ENCODE measurements at regions not wholly inside any gene's neighbourhood (a gene's known extent, or its start where the extent isn't known, plus 50 kb on each side); places are given as distances from the start of the nearest gene placed in this dataset.

DNA sequence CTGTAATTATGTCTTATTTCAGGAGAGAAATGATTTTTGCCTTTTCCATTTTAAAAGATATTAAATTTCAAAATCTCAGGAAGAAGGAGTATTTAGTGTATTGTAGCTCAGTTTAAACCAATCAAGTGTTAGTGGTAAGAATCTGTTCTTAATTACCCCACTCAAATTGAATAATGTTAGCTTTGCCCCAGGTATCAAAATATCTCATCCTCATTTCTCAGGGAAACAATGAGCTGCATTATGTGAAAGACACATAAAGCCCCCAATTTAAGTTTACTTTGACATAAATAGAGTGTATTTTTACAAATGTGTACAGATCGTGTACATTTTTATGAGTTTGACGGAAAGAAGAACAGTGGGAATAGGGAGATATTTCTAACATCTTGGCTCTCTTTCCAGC is 317.4 kb upstream of the RARB start:
- Histone ChIP-seq H3K4me1 (ENCODE audit: insufficient read depth) (no peaks in the 10 kb centered on the region), H3K79me2 (replicated peaks; ENCODE audit: insufficient read depth) (no peaks in the 10 kb centered on the region), H3K4me2 (no peak overlapping the region), H3K9me2 (ENCODE audit: insufficient read depth) (peaks cover 8% of the 10 kb centered on the region; the same call in 1 of the 2 replicates), H3K4me3 (no peak overlapping the region), H3F3A (replicated peaks; ENCODE audit: low read depth) (no peaks in the 10 kb centered on the region), H3K27me3 (ENCODE audit: insufficient read depth) (no peaks in the 10 kb centered on the region), H2AFZ (no peak overlapping the region), H3K27ac (ENCODE audit: low read depth) (no peak overlapping the region), H4K20me1 (replicated peaks; ENCODE audit: insufficient read depth) (no peaks in the 10 kb centered on the region), H3K36me3 (ENCODE audit: insufficient read depth) (no peaks in the 10 kb centered on the region)
- ATAC-seq, result no peak
- Mint-ChIP-seq H3K27me3 (ENCODE audit: insufficient read depth, low read depth, poor library complexity) (peaks cover 2% of the 10 kb centered on the region), H3K4me1 (no peaks in the 10 kb centered on the region), H3K36me3 (ENCODE audit: low read depth) (no peaks in the 10 kb centered on the region), H3K9me3 (no peaks in the 10 kb centered on the region), H3K27ac (no peak overlapping the region), H3K4me3 (no peak overlapping the region)
- DNase-seq (ENCODE audit: low spot score), result no peak
- TF ChIP-seq, protein P1, sequence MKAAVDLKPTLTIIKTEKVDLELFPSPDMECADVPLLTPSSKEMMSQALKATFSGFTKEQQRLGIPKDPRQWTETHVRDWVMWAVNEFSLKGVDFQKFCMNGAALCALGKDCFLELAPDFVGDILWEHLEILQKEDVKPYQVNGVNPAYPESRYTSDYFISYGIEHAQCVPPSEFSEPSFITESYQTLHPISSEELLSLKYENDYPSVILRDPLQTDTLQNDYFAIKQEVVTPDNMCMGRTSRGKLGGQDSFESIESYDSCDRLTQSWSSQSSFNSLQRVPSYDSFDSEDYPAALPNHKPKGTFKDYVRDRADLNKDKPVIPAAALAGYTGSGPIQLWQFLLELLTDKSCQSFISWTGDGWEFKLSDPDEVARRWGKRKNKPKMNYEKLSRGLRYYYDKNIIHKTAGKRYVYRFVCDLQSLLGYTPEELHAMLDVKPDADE (IDR thresholded peaks at IDR 0.05), result no peak
- TF ChIP-seq, protein P2, sequence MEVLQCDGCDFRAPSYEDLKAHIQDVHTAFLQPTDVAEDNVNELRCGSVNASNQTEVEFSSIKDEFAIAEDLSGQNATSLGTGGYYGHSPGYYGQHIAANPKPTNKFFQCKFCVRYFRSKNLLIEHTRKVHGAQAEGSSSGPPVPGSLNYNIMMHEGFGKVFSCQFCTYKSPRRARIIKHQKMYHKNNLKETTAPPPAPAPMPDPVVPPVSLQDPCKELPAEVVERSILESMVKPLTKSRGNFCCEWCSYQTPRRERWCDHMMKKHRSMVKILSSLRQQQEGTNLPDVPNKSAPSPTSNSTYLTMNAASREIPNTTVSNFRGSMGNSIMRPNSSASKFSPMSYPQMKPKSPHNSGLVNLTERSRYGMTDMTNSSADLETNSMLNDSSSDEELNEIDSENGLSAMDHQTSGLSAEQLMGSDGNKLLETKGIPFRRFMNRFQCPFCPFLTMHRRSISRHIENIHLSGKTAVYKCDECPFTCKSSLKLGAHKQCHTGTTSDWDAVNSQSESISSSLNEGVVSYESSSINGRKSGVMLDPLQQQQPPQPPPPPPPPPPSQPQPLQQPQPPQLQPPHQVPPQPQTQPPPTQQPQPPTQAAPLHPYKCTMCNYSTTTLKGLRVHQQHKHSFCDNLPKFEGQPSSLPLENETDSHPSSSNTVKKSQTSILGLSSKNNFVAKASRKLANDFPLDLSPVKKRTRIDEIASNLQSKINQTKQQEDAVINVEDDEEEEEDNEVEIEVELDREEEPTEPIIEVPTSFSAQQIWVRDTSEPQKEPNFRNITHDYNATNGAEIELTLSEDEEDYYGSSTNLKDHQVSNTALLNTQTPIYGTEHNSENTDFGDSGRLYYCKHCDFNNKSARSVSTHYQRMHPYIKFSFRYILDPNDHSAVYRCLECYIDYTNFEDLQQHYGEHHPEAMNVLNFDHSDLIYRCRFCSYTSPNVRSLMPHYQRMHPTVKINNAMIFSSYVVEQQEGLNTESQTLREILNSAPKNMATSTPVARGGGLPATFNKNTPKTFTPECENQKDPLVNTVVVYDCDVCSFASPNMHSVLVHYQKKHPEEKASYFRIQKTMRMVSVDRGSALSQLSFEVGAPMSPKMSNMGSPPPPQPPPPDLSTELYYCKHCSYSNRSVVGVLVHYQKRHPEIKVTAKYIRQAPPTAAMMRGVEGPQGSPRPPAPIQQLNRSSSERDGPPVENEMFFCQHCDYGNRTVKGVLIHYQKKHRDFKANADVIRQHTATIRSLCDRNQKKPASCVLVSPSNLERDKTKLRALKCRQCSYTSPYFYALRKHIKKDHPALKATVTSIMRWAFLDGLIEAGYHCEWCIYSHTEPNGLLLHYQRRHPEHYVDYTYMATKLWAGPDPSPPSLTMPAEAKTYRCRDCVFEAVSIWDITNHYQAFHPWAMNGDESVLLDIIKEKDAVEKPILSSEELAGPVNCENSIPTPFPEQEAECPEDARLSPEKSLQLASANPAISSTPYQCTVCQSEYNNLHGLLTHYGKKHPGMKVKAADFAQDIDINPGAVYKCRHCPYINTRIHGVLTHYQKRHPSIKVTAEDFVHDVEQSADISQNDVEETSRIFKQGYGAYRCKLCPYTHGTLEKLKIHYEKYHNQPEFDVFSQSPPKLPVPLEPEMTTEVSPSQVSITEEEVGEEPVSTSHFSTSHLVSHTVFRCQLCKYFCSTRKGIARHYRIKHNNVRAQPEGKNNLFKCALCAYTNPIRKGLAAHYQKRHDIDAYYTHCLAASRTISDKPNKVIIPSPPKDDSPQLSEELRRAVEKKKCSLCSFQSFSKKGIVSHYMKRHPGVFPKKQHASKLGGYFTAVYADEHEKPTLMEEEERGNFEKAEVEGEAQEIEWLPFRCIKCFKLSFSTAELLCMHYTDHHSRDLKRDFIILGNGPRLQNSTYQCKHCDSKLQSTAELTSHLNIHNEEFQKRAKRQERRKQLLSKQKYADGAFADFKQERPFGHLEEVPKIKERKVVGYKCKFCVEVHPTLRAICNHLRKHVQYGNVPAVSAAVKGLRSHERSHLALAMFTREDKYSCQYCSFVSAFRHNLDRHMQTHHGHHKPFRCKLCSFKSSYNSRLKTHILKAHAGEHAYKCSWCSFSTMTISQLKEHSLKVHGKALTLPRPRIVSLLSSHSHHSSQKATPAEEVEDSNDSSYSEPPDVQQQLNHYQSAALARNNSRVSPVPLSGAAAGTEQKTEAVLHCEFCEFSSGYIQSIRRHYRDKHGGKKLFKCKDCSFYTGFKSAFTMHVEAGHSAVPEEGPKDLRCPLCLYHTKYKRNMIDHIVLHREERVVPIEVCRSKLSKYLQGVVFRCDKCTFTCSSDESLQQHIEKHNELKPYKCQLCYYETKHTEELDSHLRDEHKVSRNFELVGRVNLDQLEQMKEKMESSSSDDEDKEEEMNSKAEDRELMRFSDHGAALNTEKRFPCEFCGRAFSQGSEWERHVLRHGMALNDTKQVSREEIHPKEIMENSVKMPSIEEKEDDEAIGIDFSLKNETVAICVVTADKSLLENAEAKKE (CRISPR knock-in tag; IDR thresholded peaks at IDR 0.05), result no peak
- TF ChIP-seq EZH2 (IDR thresholded peaks at IDR 0.05; ENCODE audit: low read depth, unreplicated experiment) (no peak), CREB1 (CRISPR knock-in tag; IDR thresholded peaks at IDR 0.05; ENCODE audit: low read depth) (no peak), NANOG (IDR thresholded peaks at IDR 0.05; ENCODE audit: borderline replicate concordance) (no peak), POLR2AphosphoS5 (IDR thresholded peaks at IDR 0.05; ENCODE audit: low read depth) (no peak), STAT1 (IDR thresholded peaks at IDR 0.05; ENCODE audit: unreplicated experiment) (no peak), EZH2phosphoT487 (IDR thresholded peaks at IDR 0.05; ENCODE audit: unreplicated experiment) (no peak), JUNB (IDR thresholded peaks at IDR 0.05; ENCODE audit: unreplicated experiment) (no peak), ZNF331 (CRISPR knock-in tag; IDR thresholded peaks at IDR 0.05; ENCODE audit: low read depth) (no peak), ZNF114 (CRISPR knock-in tag; IDR thresholded peaks at IDR 0.05) (no peak)
- TF ChIP-seq, protein P3, sequence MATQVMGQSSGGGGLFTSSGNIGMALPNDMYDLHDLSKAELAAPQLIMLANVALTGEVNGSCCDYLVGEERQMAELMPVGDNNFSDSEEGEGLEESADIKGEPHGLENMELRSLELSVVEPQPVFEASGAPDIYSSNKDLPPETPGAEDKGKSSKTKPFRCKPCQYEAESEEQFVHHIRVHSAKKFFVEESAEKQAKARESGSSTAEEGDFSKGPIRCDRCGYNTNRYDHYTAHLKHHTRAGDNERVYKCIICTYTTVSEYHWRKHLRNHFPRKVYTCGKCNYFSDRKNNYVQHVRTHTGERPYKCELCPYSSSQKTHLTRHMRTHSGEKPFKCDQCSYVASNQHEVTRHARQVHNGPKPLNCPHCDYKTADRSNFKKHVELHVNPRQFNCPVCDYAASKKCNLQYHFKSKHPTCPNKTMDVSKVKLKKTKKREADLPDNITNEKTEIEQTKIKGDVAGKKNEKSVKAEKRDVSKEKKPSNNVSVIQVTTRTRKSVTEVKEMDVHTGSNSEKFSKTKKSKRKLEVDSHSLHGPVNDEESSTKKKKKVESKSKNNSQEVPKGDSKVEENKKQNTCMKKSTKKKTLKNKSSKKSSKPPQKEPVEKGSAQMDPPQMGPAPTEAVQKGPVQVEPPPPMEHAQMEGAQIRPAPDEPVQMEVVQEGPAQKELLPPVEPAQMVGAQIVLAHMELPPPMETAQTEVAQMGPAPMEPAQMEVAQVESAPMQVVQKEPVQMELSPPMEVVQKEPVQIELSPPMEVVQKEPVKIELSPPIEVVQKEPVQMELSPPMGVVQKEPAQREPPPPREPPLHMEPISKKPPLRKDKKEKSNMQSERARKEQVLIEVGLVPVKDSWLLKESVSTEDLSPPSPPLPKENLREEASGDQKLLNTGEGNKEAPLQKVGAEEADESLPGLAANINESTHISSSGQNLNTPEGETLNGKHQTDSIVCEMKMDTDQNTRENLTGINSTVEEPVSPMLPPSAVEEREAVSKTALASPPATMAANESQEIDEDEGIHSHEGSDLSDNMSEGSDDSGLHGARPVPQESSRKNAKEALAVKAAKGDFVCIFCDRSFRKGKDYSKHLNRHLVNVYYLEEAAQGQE (IDR thresholded peaks at IDR 0.05; ENCODE audit: unreplicated experiment), result no peak
- TF ChIP-seq, protein P4, sequence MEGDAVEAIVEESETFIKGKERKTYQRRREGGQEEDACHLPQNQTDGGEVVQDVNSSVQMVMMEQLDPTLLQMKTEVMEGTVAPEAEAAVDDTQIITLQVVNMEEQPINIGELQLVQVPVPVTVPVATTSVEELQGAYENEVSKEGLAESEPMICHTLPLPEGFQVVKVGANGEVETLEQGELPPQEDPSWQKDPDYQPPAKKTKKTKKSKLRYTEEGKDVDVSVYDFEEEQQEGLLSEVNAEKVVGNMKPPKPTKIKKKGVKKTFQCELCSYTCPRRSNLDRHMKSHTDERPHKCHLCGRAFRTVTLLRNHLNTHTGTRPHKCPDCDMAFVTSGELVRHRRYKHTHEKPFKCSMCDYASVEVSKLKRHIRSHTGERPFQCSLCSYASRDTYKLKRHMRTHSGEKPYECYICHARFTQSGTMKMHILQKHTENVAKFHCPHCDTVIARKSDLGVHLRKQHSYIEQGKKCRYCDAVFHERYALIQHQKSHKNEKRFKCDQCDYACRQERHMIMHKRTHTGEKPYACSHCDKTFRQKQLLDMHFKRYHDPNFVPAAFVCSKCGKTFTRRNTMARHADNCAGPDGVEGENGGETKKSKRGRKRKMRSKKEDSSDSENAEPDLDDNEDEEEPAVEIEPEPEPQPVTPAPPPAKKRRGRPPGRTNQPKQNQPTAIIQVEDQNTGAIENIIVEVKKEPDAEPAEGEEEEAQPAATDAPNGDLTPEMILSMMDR (conservative IDR thresholded peaks at IDR 0.05; ENCODE audit: low read depth in 2 of 2), result no peak
